Loucy (cell line): ENCODE measurements at regions not wholly inside any gene's neighbourhood (a gene's known extent, or its start where the extent isn't known, plus 50 kb on each side); places are given as distances from the start of the nearest gene placed in this dataset.

Experiments
- CTCF ChIP-seq: fragments of 200-600 bp; sonication (generic); conservative IDR thresholded peaks from 2 replicates; pipeline ENCODE4 v1.5.1; 2014; ENCODE audit warnings: mild to moderate bottlenecking, antibody characterized with exemption, low read length
- EZH2phosphoT487 ChIP-seq: fragments of 200-600 bp; IDR thresholded peaks from 2 replicates; pipeline ENCODE4 v1.6.1; 2018; ENCODE audit warnings: antibody characterized with exemption, mild to moderate bottlenecking, moderate library complexity, borderline replicate concordance

- TF ChIP-seq CTCF: no peak
- no peak for TF ChIP-seq EZH2phosphoT487
Observed at GRCh38 chr20:1804554-1804956, 90.7 kb upstream of the SIRPA start.
